Testis (tissue), 2 donors: ENCODE measurements at regions not wholly inside any gene's neighbourhood (a gene's known extent, or its start where the extent isn't known, plus 50 kb on each side); places are given as distances from the start of the nearest gene placed in this dataset.

Experiments
- DNase-seq: peaks from one replicate; pipeline ENCODE4 v3.0.0-alpha.2; 2019
- H3K27ac ChIP-seq, 2 donors: fragments of 200-600 bp; sonication (generic); one replicate each; pipeline ENCODE4 v1.5.1; 2019
- H3K27me3 ChIP-seq: fragments of 200-600 bp; sonication (generic); one replicate; pipeline ENCODE4 v1.5.1; 2019
- H3K36me3 ChIP-seq: fragments of 200-600 bp; sonication (generic); one replicate; pipeline ENCODE4 v1.5.1; 2017; ENCODE audit warnings: low read depth; ENCODE audit errors: missing control alignments
- H3K4me1 ChIP-seq: fragments of 200-600 bp; sonication (generic); one replicate; pipeline ENCODE4 v1.5.1; 2019
- H3K4me3 ChIP-seq, 2 donors: fragments of 200-600 bp; sonication (generic); one replicate each; pipeline ENCODE4 v1.5.1; 2017 to 2019
- H3K9me3 ChIP-seq: fragments of 200-600 bp; sonication (generic); one replicate; pipeline ENCODE4 v1.5.1; 2017
- POLR2A ChIP-seq: fragments of 450-650 bp; IDR thresholded peaks from one replicate; pipeline ENCODE4 v1.6.1; 2017; ENCODE audit warnings: antibody characterized with exemption, mild to moderate bottlenecking, moderate library complexity
- WGBS, 2 donors: methylation state at CpG; one replicate each; pipeline ENCODE4 v1.1.5; 2018; 5-methylcytosine and 5-hydroxymethylcytosine counted together
- intact Hi-C: fragments of 100-400 bp; cut with DNase I; formaldehyde crosslinking; loops from one replicate; pipeline ENCODE4 v1.15.1; 2023; ENCODE audit warnings: low total_unique reads
- TF ChIP-seq, protein P1 (sequence below), 3 experiments: fragments of 450-650 bp in 2 of 3; fragments of 200-600 bp in 1 of 3; sonication (generic) in 1 of 3; IDR thresholded peaks; one replicate each; pipeline ENCODE4 v1.5.1; 2016 to 2019; ENCODE audit warnings: antibody characterized with exemption in 3 of 3, mild to moderate bottlenecking in 2 of 3, moderate library complexity in 1 of 3

DNA sequence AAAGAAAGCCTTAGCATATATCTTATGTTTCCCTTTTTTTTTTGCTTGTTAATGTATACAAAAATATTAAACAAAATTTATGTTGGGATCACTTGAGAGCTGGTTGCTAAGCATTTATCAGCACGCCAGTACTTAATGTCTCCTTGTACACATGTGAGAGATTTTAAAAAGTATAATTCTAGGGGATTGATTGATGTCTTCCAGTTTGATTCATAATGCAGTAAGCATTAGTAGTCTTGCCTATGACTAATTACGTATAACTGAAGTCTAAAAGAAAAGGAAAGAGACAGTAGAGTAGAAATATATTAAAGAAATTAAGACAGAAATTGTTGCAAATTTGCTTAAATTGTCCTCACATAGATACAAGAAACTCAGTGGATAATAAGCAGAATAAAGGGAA, 1630.4 kb upstream of the B3GALT2 start:
- WGBS, 2 donors = 45 to 91% methylated on average over 2 of the region's 2 CpGs
- no peak overlapping the region for H3K4me3 ChIP-seq
- intact Hi-C loops = no loop called here
- no peaks in the 10 kb centered on the region for H3K9me3 ChIP-seq
- DNase-seq = no peak
- TF ChIP-seq, protein P1, sequence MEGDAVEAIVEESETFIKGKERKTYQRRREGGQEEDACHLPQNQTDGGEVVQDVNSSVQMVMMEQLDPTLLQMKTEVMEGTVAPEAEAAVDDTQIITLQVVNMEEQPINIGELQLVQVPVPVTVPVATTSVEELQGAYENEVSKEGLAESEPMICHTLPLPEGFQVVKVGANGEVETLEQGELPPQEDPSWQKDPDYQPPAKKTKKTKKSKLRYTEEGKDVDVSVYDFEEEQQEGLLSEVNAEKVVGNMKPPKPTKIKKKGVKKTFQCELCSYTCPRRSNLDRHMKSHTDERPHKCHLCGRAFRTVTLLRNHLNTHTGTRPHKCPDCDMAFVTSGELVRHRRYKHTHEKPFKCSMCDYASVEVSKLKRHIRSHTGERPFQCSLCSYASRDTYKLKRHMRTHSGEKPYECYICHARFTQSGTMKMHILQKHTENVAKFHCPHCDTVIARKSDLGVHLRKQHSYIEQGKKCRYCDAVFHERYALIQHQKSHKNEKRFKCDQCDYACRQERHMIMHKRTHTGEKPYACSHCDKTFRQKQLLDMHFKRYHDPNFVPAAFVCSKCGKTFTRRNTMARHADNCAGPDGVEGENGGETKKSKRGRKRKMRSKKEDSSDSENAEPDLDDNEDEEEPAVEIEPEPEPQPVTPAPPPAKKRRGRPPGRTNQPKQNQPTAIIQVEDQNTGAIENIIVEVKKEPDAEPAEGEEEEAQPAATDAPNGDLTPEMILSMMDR (IDR thresholded peaks at IDR 0.05) = no peak
- TF ChIP-seq POLR2A = no peak
- H3K4me1 ChIP-seq = no peaks in the 10 kb centered on the region
- no peak overlapping the region for H3K27ac ChIP-seq
- no peaks in the 10 kb centered on the region for H3K27me3 ChIP-seq
- no peaks in the 10 kb centered on the region for H3K36me3 ChIP-seq

DNA sequence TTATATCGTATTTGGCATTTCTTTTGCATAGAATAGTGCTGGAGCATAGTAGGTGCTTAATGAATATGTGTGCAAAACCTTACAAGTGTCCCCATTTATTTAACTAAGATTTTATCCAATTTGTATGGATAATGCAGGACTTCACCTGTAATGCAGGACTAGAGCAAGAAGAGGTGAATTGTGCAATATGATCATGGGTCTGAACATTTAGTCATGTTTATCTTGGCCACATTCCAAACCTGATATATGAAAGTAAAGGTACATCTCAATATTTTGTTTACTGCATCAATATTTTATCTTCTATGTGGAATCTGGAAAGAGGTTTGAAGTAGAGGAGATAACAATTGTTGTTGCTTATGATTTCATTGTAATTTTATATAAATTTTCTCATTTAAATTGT, 1626.7 kb upstream of the B3GALT2 start:
- no peaks in the 10 kb centered on the region for H3K9me3 ChIP-seq
- no peaks in the 10 kb centered on the region for H3K36me3 ChIP-seq
- no peaks in the 10 kb centered on the region for H3K27me3 ChIP-seq
- TF ChIP-seq, protein P1 (IDR thresholded peaks at IDR 0.05) = no peak
- TF ChIP-seq POLR2A = no peak
- no peak overlapping the region for H3K27ac ChIP-seq
- DNase-seq = no peak
- no peak overlapping the region for H3K4me3 ChIP-seq
- 64 to 85% methylated on average over 1 of the region's 1 CpG for WGBS, 2 donors
- intact Hi-C loops = no loop called here
- H3K4me1 ChIP-seq = peaks cover 6% of the 10 kb centered on the region

- no peak for TF ChIP-seq POLR2A
- TF ChIP-seq, protein P1 (IDR thresholded peaks at IDR 0.05) = no peak
- Histone ChIP-seq H3K4me1 (peaks cover 6% of the 10 kb centered on the region), H3K4me3 (no peak overlapping the region), H3K9me3 (no peaks in the 10 kb centered on the region), H3K27ac (no peak overlapping the region), H3K36me3 (no peaks in the 10 kb centered on the region), H3K27me3 (no peaks in the 10 kb centered on the region)
- 77 to 86% methylated on average over 1 of the region's 1 CpG for WGBS, 2 donors
- no peak for DNase-seq
- intact Hi-C loops = no loop called here
These were observed 1623.3 kb upstream of the B3GALT2 start for GRCh38 chr1:194809665-194810064.

GRCh38 chr1:194809215-194809614, 1622.8 kb upstream of the B3GALT2 start:
- Histone ChIP-seq H3K4me3 (no peak overlapping the region), H3K9me3 (no peaks in the 10 kb centered on the region), H3K4me1 (peaks cover 6% of the 10 kb centered on the region), H3K27me3 (no peaks in the 10 kb centered on the region), H3K27ac (no peak overlapping the region), H3K36me3 (no peaks in the 10 kb centered on the region)
- 46 to 53% methylated on average over 3 of the region's 3 CpGs for WGBS, 2 donors
- no peak for DNase-seq
- intact Hi-C loops = no loop called here
- TF ChIP-seq, protein P1 (IDR thresholded peaks at IDR 0.05) = no peak
- TF ChIP-seq POLR2A = no peak

- no peak overlapping the region for H3K4me3 ChIP-seq
- H3K4me1 ChIP-seq = peaks cover 6% of the 10 kb centered on the region
- H3K9me3 ChIP-seq = no peaks in the 10 kb centered on the region
- no peaks in the 10 kb centered on the region for H3K36me3 ChIP-seq
- intact Hi-C loops = no loop called here
- DNase-seq = no peak
- H3K27me3 ChIP-seq = no peaks in the 10 kb centered on the region
- H3K27ac ChIP-seq = no peak overlapping the region
- WGBS, 2 donors = 89 to 97% methylated on average over 1 of the region's 1 CpG
- TF ChIP-seq, protein P1 (IDR thresholded peaks at IDR 0.05) = no peak
- no peak for TF ChIP-seq POLR2A
These were observed 1621.3 kb upstream of the B3GALT2 start for GRCh38 chr1:194807530-194808220.
